ENCODE measurements at regions not wholly inside any gene's neighbourhood (a gene's known extent, or its start where the extent isn't known, plus 50 kb on each side); places are given as distances from the start of the nearest gene placed in this dataset.

DNA sequence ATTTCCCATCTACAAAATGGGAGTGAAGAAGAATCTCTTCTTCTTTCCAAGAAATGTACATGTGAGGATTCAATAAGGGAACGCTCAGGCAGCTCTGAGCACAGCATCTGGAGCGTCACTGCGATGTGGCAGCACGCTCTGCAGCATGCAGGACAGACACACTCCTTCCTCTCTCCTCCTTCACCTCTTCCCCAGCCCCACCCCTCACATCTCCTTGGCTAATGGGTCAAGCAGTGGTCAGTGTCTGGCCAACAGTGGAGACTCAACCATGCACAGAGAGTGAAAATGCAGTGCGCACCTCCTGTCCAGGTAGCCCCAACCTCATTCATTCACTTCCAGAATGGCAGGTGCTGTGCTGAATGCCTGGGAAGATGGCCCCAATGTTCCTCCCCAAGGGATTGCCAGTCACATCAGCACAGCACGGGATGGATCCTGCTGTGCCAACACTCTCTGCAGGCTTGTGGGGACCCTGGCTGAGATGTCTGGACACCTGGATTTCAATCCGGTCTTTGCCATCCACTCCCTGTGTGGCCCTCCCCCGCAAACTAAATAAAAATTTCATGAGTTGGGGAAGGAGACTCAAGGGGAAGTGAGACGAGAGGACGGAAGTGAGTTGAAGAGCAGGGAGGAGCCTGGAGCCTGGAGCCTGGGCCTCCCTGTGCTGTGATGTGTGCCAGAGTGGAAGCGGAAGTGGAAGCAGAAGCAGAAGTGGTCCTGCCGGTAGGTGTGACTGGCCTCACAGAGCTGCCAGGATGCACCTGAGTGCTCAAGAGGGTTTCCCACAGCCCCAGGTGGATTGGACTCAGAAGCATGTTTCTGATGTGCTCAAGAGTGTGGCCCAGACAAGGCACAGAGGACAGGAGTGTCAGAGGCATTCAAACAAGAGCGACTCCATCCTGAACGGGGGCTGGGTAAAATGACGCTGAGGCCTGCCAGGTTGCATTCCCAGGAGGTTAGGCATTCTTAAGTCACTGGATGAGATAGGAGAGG, 163.9 kb downstream of the SMAD6 start:
- peak; percentile 89 for ATAC-seq
- H3K9me3 ChIP-seq (replicated peaks; ENCODE audit: control insufficient read depth, insufficient read depth, low read length), result no peaks in the 10 kb centered on the region
- ChIA-PET POLR2A (no interaction called here), RAD21 (ENCODE audit: unreplicated experiment) (no interaction called here), SMC1A (ENCODE audit: uncharacterized antibody, unreplicated experiment) (no interaction called here), CTCF (no interaction called here)
- in situ Hi-C loops (cut with MboI) (no loop called here), intact Hi-C loops (cut with micrococcal nuclease; ENCODE audit: unreplicated experiment) (no loop called here)
- FAIRE-seq, result peak; percentile 13
- no peak overlapping the region for H3K27ac ChIP-seq (ENCODE audit: control insufficient read depth, insufficient read depth)
- DNase-seq (ENCODE audit: low read depth, low spot score), result peak; percentile 41
- WGBS (ENCODE audit: insufficient coverage, insufficient replicate concordance, low lambda C conversion rate, missing lambda C conversion rate), result 28% methylated on average over 14 of the region's 15 CpGs
- no peak overlapping the region; the same call in 1 of the 2 replicates for H2AFZ ChIP-seq (ENCODE audit: control insufficient read depth, low read depth, low read length)
- H3K4me3 ChIP-seq, result no peak overlapping the region
- H3K36me3 ChIP-seq (ENCODE audit: control insufficient read depth in 2 of 2, insufficient read depth in 2 of 2, low read length in 1 of 2), result no peaks in the 10 kb centered on the region
- no peaks in the 10 kb centered on the region for H3K79me2 ChIP-seq (ENCODE audit: control insufficient read depth, insufficient read depth, low read length)
- H3K27me3 ChIP-seq (replicated peaks in 1 of 2; ENCODE audit: control insufficient read depth in 2 of 2, insufficient read depth in 2 of 2, low read length in 1 of 2), result no peaks in the 10 kb centered on the region
- BruUV-seq (replicated peaks), result no TSS peak
- H3K4me1 ChIP-seq (ENCODE audit: control insufficient read depth, insufficient read depth, low read length), result peaks cover 14% of the 10 kb centered on the region
- H3K4me2 ChIP-seq (ENCODE audit: control insufficient read depth, insufficient read depth), result peak overlapping the region; percentile 80
- H4K20me1 ChIP-seq (ENCODE audit: control insufficient read depth, insufficient read depth), result no peaks in the 10 kb centered on the region
- no peak overlapping the region for H3K9ac ChIP-seq (ENCODE audit: control insufficient read depth, insufficient read depth, low read length)
- TF ChIP-seq, protein P1, sequence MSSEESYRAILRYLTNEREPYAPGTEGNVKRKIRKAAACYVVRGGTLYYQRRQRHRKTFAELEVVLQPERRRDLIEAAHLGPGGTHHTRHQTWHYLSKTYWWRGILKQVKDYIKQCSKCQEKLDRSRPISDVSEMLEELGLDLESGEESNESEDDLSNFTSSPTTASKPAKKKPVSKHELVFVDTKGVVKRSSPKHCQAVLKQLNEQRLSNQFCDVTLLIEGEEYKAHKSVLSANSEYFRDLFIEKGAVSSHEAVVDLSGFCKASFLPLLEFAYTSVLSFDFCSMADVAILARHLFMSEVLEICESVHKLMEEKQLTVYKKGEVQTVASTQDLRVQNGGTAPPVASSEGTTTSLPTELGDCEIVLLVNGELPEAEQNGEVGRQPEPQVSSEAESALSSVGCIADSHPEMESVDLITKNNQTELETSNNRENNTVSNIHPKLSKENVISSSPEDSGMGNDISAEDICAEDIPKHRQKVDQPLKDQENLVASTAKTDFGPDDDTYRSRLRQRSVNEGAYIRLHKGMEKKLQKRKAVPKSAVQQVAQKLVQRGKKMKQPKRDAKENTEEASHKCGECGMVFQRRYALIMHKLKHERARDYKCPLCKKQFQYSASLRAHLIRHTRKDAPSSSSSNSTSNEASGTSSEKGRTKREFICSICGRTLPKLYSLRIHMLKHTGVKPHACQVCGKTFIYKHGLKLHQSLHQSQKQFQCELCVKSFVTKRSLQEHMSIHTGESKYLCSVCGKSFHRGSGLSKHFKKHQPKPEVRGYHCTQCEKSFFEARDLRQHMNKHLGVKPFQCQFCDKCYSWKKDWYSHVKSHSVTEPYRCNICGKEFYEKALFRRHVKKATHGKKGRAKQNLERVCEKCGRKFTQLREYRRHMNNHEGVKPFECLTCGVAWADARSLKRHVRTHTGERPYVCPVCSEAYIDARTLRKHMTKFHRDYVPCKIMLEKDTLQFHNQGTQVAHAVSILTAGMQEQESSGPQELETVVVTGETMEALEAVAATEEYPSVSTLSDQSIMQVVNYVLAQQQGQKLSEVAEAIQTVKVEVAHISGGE (CRISPR knock-in tag; IDR thresholded peaks at IDR 0.05), result no peak
- TF ChIP-seq HDAC6 (IDR thresholded peaks at IDR 0.05; ENCODE audit: unreplicated experiment) (no peak), SREBF2 (IDR thresholded peaks at IDR 0.05; ENCODE audit: low read length) (no peak), RAD51 (IDR thresholded peaks at IDR 0.05) (no peak), ZNF622 (IDR thresholded peaks at IDR 0.05) (no peak), KDM1A (IDR thresholded peaks at IDR 0.05; ENCODE audit: borderline replicate concordance) (no peak), NR2C2 (IDR thresholded peaks at IDR 0.05; ENCODE audit: borderline replicate concordance, control insufficient read depth, insufficient read length, low read depth) (no peak), POU2F2 (IDR thresholded peaks at IDR 0.05; ENCODE audit: borderline replicate concordance, low read depth, low read length) (no peak), TARDBP (IDR thresholded peaks at IDR 0.05; ENCODE audit: borderline replicate concordance) (no peak), CHD1 (IDR thresholded peaks at IDR 0.05; ENCODE audit: low read depth, low read length) (no peak), EGR1 (IDR thresholded peaks at IDR 0.05; ENCODE audit: borderline replicate concordance in 1 of 2, low read depth in 2 of 2, low read length in 2 of 2) (peak in 1 of 2 experiments; percentile 55; a peak in 2 of 3 replicates), NFYA (IDR thresholded peaks at IDR 0.05; ENCODE audit: borderline replicate concordance, low read depth, low read length) (no peak), EED (IDR thresholded peaks at IDR 0.05; ENCODE audit: low read depth) (peak; percentile 39; the same call in 1 of the 2 replicates), IKZF1 (conservative IDR thresholded peaks at IDR 0.05) (peak; percentile 61), LARP7 (IDR thresholded peaks at IDR 0.05) (no peak), YBX1 (IDR thresholded peaks at IDR 0.05) (no peak), ZNF217 (IDR thresholded peaks at IDR 0.05) (no peak), STAT1 (conservative IDR thresholded peaks at IDR 0.05) (no peak)
- TF ChIP-seq, protein P2, sequence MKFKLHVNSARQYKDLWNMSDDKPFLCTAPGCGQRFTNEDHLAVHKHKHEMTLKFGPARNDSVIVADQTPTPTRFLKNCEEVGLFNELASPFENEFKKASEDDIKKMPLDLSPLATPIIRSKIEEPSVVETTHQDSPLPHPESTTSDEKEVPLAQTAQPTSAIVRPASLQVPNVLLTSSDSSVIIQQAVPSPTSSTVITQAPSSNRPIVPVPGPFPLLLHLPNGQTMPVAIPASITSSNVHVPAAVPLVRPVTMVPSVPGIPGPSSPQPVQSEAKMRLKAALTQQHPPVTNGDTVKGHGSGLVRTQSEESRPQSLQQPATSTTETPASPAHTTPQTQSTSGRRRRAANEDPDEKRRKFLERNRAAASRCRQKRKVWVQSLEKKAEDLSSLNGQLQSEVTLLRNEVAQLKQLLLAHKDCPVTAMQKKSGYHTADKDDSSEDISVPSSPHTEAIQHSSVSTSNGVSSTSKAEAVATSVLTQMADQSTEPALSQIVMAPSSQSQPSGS (IDR thresholded peaks at IDR 0.05; ENCODE audit: low read length), result no peak
